ENCODE measurements at regions not wholly inside any gene's neighbourhood (a gene's known extent, or its start where the extent isn't known, plus 50 kb on each side); places are given as distances from the start of the nearest gene placed in this dataset.

DNA sequence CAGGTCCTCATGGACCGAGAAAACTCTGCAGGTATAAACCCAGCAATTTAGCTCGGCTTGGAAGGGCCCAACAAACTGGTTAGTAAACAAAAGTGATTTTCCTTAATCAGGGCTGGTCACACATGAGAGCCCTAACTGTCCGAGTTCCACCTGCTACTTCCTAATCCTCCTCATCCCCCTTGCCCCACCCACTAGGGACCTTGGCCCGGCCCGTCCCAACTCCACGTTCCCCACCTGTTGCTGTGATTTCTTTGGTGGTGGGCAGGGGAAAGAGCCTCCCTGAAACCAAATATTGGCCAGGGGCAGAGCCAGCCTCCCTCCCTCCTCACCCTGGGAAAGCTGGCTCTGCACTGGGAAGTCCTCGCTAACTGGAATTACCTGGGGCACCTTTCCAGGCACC, 304.2 kb upstream of the PROX1 start:
- peaks cover 0 to 5% of the 10 kb centered on the region in 2 donors for H3K27me3 ChIP-seq
- no peak for DNase-seq (ENCODE audit: low spot score)
- H3K4me1 ChIP-seq, result no peaks in the 10 kb centered on the region
- no peak overlapping the region for H3K4me3 ChIP-seq
- H3K27ac ChIP-seq, result no peak overlapping the region
- no peak for TF ChIP-seq CTCF (IDR thresholded peaks at IDR 0.05)
- H3K9me3 ChIP-seq, result no peaks in the 10 kb centered on the region
- H3K36me3 ChIP-seq, result no peaks in the 10 kb centered on the region

GRCh38 chr1:213684454-213684853, 303.3 kb upstream of the PROX1 start:
- TF ChIP-seq CTCF (IDR thresholded peaks at IDR 0.05), result no peak
- no peak for DNase-seq (ENCODE audit: low spot score)
- no peak overlapping the region for H3K4me3 ChIP-seq
- H3K27me3 ChIP-seq, result peaks cover 0 to 5% of the 10 kb centered on the region in 2 donors
- H3K27ac ChIP-seq, result no peak overlapping the region
- no peaks in the 10 kb centered on the region for H3K4me1 ChIP-seq
- no peaks in the 10 kb centered on the region for H3K9me3 ChIP-seq
- no peaks in the 10 kb centered on the region for H3K36me3 ChIP-seq

- H3K36me3 ChIP-seq, result no peaks in the 10 kb centered on the region
- H3K9me3 ChIP-seq, result no peaks in the 10 kb centered on the region
- H3K4me1 ChIP-seq, result no peaks in the 10 kb centered on the region
- H3K27ac ChIP-seq, result no peak overlapping the region
- TF ChIP-seq CTCF (IDR thresholded peaks at IDR 0.05), result no peak
- DNase-seq (ENCODE audit: low spot score), result no peak
- no peak overlapping the region for H3K4me3 ChIP-seq
- H3K27me3 ChIP-seq, result no peaks in the 10 kb centered on the region
These were observed 301.7 kb upstream of the PROX1 start for GRCh38 chr1:213685992-213686582.

- Histone ChIP-seq H3K27ac (no peak overlapping the region), H3K27me3 (no peaks in the 10 kb centered on the region), H3K36me3 (no peaks in the 10 kb centered on the region), H3K4me3 (no peak overlapping the region), H3K4me1 (no peaks in the 10 kb centered on the region), H3K9me3 (no peaks in the 10 kb centered on the region)
- no peak for DNase-seq (ENCODE audit: low spot score)
- TF ChIP-seq CTCF (IDR thresholded peaks at IDR 0.05), result no peak
These were observed 300.8 kb upstream of the PROX1 start for GRCh38 chr1:213686983-213687382.

DNA sequence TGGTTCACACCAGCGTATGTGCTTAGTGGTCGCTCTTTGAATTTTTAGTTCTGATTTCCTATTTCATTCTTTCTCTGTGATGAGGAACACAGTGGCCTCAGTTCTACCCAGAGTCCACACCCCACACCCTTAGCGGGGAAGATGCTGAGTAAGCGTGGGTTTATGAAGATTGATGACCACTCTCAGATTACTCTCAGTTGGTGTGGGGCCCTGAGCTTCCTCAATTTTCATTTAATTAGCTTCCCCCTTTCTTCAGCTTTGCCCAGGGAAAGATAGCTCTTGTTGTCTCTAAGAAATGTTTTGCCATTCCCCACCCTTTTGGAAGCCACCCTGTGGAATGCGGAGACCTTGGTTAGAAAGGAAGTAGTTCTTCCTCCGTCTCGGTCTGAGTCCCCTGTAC, 299.9 kb upstream of the PROX1 start:
- no peaks in the 10 kb centered on the region for H3K36me3 ChIP-seq
- H3K4me3 ChIP-seq, result no peak overlapping the region
- H3K27ac ChIP-seq, result no peak overlapping the region
- no peaks in the 10 kb centered on the region for H3K27me3 ChIP-seq
- no peaks in the 10 kb centered on the region for H3K4me1 ChIP-seq
- no peaks in the 10 kb centered on the region for H3K9me3 ChIP-seq
- no peak for DNase-seq (ENCODE audit: low spot score)
- TF ChIP-seq CTCF (IDR thresholded peaks at IDR 0.05), result no peak

DNA sequence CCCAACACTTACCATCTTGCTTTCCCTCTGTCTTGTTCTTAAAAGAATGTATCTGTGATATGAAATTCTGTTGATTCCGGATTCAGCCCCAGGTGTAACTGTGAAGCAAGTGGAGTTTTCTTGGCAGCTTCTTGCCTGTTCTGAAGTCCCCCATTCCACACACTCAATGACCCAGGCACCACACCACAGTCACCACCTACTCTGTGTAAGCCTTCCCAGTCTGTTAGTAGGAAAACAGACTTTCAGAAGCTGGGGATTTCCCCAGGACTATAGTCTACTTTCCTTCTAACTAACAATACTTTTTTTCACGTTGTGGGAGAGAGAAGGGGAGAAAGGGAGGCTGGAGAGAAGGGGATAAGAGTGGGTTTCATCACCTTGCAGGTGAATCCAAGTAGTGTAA, 299.1 kb upstream of the PROX1 start:
- DNase-seq (ENCODE audit: low spot score), result no peak
- no peak overlapping the region for H3K27ac ChIP-seq
- no peak overlapping the region for H3K4me3 ChIP-seq
- no peaks in the 10 kb centered on the region for H3K27me3 ChIP-seq
- no peaks in the 10 kb centered on the region for H3K36me3 ChIP-seq
- H3K4me1 ChIP-seq, result no peaks in the 10 kb centered on the region
- TF ChIP-seq CTCF (IDR thresholded peaks at IDR 0.05), result no peak
- no peaks in the 10 kb centered on the region for H3K9me3 ChIP-seq
